Suppressor macrophage treated with lipopolysaccharide for 4 hours (primary cell): ENCODE measurements at regions not wholly inside any gene's neighbourhood (a gene's known extent, or its start where the extent isn't known, plus 50 kb on each side); places are given as distances from the start of the nearest gene placed in this dataset.
A peak's percentile ranks its signal among the peaks of the same experiment; 100 is the strongest.

Experiments
- DNase-seq: peaks from one replicate; pipeline ENCODE4 v3.0.0-alpha.2; 2020

GRCh38 chr5:74953937-74954720, 87.9 kb upstream of the FAM169A start:
- no peak for DNase-seq

- no peak for DNase-seq
Observed at GRCh38 chr5:74953554-74953936, 87.4 kb upstream of the FAM169A start.

- DNase-seq = no peak
Observed at GRCh38 chr5:74952406-74952805, 86.2 kb upstream of the FAM169A start.

GRCh38 chr5:74951865-74952264, 85.7 kb upstream of the FAM169A start:
- DNase-seq = no peak

- DNase-seq = no peak
Observed at GRCh38 chr5:74950836-74951515, 84.8 kb upstream of the FAM169A start.

- DNase-seq = no peak
Observed at GRCh38 chr5:74949976-74950375, 83.8 kb upstream of the FAM169A start.

- no peak for DNase-seq
Observed at GRCh38 chr5:74948031-74948546, 81.9 kb upstream of the FAM169A start.

- no peak for DNase-seq
Observed at GRCh38 chr5:74946471-74946870, 80.3 kb upstream of the FAM169A start.

- DNase-seq = no peak
Observed at GRCh38 chr5:74945561-74946165, 79.5 kb upstream of the FAM169A start.

- DNase-seq = no peak
Observed at GRCh38 chr5:74943905-74944304, 77.7 kb upstream of the FAM169A start.

GRCh38 chr5:74942622-74943286, 76.6 kb upstream of the FAM169A start:
- no peak for DNase-seq

GRCh38 chr5:74940782-74941353, 74.7 kb upstream of the FAM169A start:
- DNase-seq = no peak

GRCh38 chr5:74938250-74938933, 72.2 kb upstream of the FAM169A start:
- DNase-seq = peak; percentile 14

GRCh38 chr5:74935752-74936091, 69.5 kb upstream of the FAM169A start:
- no peak for DNase-seq

GRCh38 chr5:74934949-74935751, 69.0 kb upstream of the FAM169A start:
- peak; percentile 9 for DNase-seq

GRCh38 chr5:74927336-74927735, 61.1 kb upstream of the FAM169A start:
- no peak for DNase-seq

- peak; percentile 63 for DNase-seq
Observed at GRCh38 chr5:74919487-74919886, 53.3 kb upstream of the FAM169A start.

- DNase-seq = no peak
Observed at GRCh38 chr5:74919041-74919440, 52.9 kb upstream of the FAM169A start.

- no peak for DNase-seq
Observed at GRCh38 chr5:74918232-74918669, 52.1 kb upstream of the FAM169A start.

- DNase-seq = no peak
Observed at GRCh38 chr5:74916831-74917710, 50.9 kb upstream of the FAM169A start.
